ENCODE measurements at regions not wholly inside any gene's neighbourhood (a gene's known extent, or its start where the extent isn't known, plus 50 kb on each side); places are given as distances from the start of the nearest gene placed in this dataset.

- ChIA-PET POLR2A (interaction anchor here (0.5 to 0.8 kb wide), 4 partner anchors 17 to 1739 kb away, joined by 3 to 4 read pairs (median 3); no protein-coding TSS in a partner anchor), CTCF (ENCODE audit: unreplicated experiment) (no interaction called here)
- Histone ChIP-seq H3K4me3 (ENCODE audit: low read depth, low read length, poor library complexity, severe bottlenecking) (no peak overlapping the region), H3K9me3 (ENCODE audit: low read length) (no peaks in the 10 kb centered on the region), H3K79me2 (ENCODE audit: insufficient read depth, low read depth, low read length) (no peaks in the 10 kb centered on the region), H3K4me2 (ENCODE audit: low read length) (no peak overlapping the region), H3K27ac (ENCODE audit: low read depth, low read length, poor library complexity, severe bottlenecking) (no peak overlapping the region), H3K36me3 (ENCODE audit: insufficient read depth, low read length) (no peaks in the 10 kb centered on the region), H3K9me2 (ENCODE audit: insufficient read depth, low read length) (no peaks in the 10 kb centered on the region), H2AFZ (ENCODE audit: low read length) (no peak overlapping the region), H4K20me1 (ENCODE audit: insufficient read depth, low read length) (no peaks in the 10 kb centered on the region), H3K4me1 (ENCODE audit: insufficient read depth, low read length, poor library complexity, severe bottlenecking) (no peaks in the 10 kb centered on the region)
- DNase-seq (ENCODE audit: low spot score), result no peak
- intact Hi-C loops (cut with micrococcal nuclease; ENCODE audit: unreplicated experiment), result no loop called here
- TF ChIP-seq CTCF (conservative IDR thresholded peaks at IDR 0.05; ENCODE audit: low read length) (no peak), EZH2phosphoT487 (IDR thresholded peaks at IDR 0.05; ENCODE audit: borderline replicate concordance, low read depth, low read length) (no peak)
- BruUV-seq (replicated peaks), result no TSS peak
These were observed 196.4 kb downstream of the RASSF9 start for GRCh38 chr12:85639834-85640233.

- CTCF ChIA-PET (ENCODE audit: unreplicated experiment), result no interaction called here
- no peaks in the 10 kb centered on the region for H3K79me2 ChIP-seq (ENCODE audit: insufficient read depth, low read depth, low read length)
These were observed 194.4 kb downstream of the RASSF9 start for GRCh38 chr12:85641796-85642195.

More at GRCh38 chr12:85641796-85642195, 194.4 kb downstream of the RASSF9 start:
- H3K9me3 ChIP-seq (ENCODE audit: low read length), result no peaks in the 10 kb centered on the region
- H3K36me3 ChIP-seq (ENCODE audit: insufficient read depth, low read length), result no peaks in the 10 kb centered on the region
- no peak overlapping the region for H3K4me2 ChIP-seq (ENCODE audit: low read length)
- DNase-seq (ENCODE audit: low spot score), result no peak
- no peak overlapping the region for H3K27ac ChIP-seq (ENCODE audit: low read depth, low read length, poor library complexity, severe bottlenecking)
- BruUV-seq (replicated peaks), result no TSS peak
- H2AFZ ChIP-seq (ENCODE audit: low read length), result no peak overlapping the region
- no peaks in the 10 kb centered on the region for H3K9me2 ChIP-seq (ENCODE audit: insufficient read depth, low read length)
- H3K4me1 ChIP-seq (ENCODE audit: insufficient read depth, low read length, poor library complexity, severe bottlenecking), result no peaks in the 10 kb centered on the region
- TF ChIP-seq EZH2phosphoT487 (IDR thresholded peaks at IDR 0.05; ENCODE audit: borderline replicate concordance, low read depth, low read length), result no peak
- TF ChIP-seq CTCF (conservative IDR thresholded peaks at IDR 0.05; ENCODE audit: low read length), result no peak
- no peak overlapping the region for H3K4me3 ChIP-seq (ENCODE audit: low read depth, low read length, poor library complexity, severe bottlenecking)
- H4K20me1 ChIP-seq (ENCODE audit: insufficient read depth, low read length), result no peaks in the 10 kb centered on the region
- POLR2A ChIA-PET, result interaction anchor here (0.7 kb wide), 2 partner anchors 43 to 96 kb away, joined by 3 read pairs; no protein-coding TSS in a partner anchor
- intact Hi-C loops (cut with micrococcal nuclease; ENCODE audit: unreplicated experiment), result no loop called here

Data from OCI-LY7 (cell line).